ENCODE measurements at regions not wholly inside any gene's neighbourhood (a gene's known extent, or its start where the extent isn't known, plus 50 kb on each side); places are given as distances from the start of the nearest gene placed in this dataset.
"Not testable (repeated sequence)": the region's sequence is repeated elsewhere in the genome, so short reads cannot be mapped to it uniquely, and the experiment has no call there.

DNA sequence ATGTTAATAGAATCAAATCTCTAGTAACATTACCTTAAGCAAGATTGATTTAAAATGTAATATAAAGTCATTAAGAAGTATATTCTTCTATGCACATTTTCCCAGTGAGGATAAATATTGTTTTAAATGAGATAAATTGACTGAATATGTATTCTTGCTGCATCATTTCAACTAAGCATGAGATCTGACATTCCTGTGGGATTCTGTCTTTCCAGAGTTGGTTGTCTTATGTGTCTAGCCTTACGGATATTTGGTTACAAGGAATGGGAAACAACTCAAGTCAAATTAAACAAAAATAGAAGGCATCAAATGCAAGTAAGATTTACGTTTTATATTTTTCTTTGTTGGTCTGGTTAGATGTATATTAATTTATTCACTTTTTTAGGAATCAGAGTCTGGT, 287.5 kb downstream of the PTGER3 start:
- DNase-seq = no peak

GRCh38 chr1:70762386-70762785, 285.2 kb downstream of the PTGER3 start:
- DNase-seq = no peak

GRCh38 chr1:70764747-70765146, 282.9 kb downstream of the PTGER3 start:
- DNase-seq = no peak

- DNase-seq = no peak
Observed at GRCh38 chr1:70767377-70767776, 280.2 kb downstream of the PTGER3 start.

GRCh38 chr1:70768216-70768615, 279.4 kb downstream of the PTGER3 start:
- no peak for DNase-seq

DNA sequence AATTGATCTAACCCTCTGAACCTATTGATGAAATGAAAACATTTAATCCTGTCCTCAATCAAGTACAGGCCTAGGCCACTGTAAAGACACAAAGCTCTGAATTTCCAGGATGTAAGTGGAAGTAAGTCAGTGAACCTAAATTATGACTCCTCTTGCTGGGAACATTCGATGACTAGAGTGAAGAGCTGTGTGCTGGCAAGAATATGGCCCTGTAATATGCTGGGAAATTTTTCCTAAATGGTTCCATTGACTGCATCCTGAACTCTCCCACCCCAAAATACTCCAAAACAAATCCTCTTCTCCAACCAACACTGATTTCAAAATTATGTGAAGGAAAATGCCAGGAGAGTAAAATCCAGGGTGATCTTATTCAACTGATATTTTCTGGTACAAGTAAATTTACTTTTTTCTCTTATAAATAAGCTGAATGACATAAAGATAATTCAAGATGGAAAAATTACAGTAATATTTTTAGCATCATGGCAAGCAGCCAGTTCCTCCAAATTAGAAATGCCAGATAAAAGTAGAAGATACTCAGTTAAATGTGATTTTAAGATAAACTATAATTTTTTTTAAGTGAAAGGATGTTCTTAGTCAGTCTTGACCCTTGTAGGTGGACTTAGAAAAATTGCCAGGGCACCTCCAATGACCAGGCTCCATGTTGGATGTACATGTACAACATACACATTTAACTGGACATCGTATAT, 269.4 kb downstream of the PTGER3 start:
- DNase-seq = no peak

- no peak for DNase-seq
Observed at GRCh38 chr1:70778934-70779333, 268.7 kb downstream of the PTGER3 start.

DNA sequence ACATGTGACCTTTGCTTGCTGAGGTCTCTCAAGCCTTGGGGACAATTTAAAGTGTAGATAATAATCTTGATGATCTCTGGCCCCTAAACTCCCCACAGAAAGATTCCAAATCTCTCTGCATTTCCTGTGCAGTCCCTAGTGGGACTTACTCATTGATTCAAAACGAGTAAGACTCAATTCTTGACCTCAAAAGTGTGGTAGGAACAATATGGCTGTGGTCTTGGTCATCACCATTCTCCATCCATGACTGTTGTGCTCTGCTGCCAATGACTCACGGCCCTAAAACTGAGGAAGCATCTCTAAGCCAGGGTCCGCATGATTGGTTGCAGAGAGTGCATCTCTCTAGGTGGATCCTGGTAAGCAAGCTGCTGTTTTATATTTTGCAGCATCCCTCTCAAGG, 268.0 kb downstream of the PTGER3 start:
- DNase-seq = no peak

GRCh38 chr1:70785287-70785686, 262.3 kb downstream of the PTGER3 start:
- DNase-seq = no peak

- DNase-seq = no peak
Observed at GRCh38 chr1:70790232-70790923, 257.2 kb downstream of the PTGER3 start.

DNA sequence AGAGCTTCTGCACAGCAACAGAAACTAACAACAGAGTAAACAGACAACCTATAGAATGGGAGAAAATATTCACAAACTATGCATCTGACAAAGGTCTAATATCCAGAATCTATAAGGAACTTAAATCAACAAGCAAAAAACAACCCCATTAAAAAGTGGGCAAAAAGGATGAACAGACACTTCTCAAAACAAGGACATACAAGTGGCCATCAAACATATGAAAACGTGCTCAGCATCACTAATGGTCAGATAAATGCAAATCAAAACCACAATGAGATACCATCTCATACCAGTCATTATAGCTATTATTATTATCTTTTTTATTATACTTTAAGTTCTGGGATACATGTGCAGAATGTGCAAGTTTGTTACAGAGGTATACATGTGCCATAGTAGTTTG, 252.6 kb downstream of the PTGER3 start:
- DNase-seq = not testable (repeated sequence)

DNA sequence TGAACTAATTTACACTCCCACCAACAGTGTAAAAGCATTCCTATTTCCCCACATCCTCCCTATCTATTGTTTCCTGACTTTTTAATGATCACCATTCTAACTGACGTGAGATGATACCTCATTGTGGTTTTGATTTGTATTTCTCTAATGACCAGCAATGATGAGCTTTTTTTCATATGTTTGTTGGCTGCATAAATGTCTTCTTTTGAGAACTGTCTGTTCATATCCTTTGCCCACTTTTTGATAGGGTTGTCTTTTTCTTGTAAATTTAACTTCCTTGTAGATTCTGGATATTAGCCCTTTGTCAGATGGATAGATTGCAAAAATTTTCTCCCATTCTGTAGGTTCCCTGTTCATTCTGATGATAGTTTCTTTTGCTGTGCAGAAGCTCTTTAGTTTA, 251.3 kb downstream of the PTGER3 start:
- DNase-seq = not testable (repeated sequence)

DNA sequence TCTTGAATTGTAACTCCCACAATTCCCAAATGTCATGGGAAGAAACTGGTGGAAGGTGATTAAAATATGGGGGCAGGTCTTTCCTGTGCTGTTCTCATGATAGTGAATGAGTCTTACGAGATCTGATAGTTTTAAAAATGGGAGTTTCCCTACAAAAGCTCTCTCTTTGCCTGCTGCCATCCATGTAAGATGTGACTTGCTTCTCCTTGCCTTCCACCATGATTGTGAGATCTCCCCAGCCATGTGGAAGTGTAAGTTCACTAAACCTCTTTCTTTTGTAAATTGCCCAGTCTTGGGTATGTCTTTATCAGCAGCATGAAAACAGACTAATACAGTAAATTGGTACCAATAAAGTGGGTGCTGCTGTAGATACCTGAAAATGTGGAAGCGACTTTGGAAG, 245.0 kb downstream of the PTGER3 start:
- not testable (repeated sequence) for DNase-seq

- no peak for DNase-seq
Observed at GRCh38 chr1:70805641-70806040, 242.0 kb downstream of the PTGER3 start.

GRCh38 chr1:70807088-70807664, 240.4 kb downstream of the PTGER3 start:
- DNase-seq = no peak

- DNase-seq = no peak
Observed at GRCh38 chr1:70809069-70809468, 238.5 kb downstream of the PTGER3 start.

- no peak for DNase-seq
Observed at GRCh38 chr1:70811815-70812214, 235.8 kb downstream of the PTGER3 start.

DNA sequence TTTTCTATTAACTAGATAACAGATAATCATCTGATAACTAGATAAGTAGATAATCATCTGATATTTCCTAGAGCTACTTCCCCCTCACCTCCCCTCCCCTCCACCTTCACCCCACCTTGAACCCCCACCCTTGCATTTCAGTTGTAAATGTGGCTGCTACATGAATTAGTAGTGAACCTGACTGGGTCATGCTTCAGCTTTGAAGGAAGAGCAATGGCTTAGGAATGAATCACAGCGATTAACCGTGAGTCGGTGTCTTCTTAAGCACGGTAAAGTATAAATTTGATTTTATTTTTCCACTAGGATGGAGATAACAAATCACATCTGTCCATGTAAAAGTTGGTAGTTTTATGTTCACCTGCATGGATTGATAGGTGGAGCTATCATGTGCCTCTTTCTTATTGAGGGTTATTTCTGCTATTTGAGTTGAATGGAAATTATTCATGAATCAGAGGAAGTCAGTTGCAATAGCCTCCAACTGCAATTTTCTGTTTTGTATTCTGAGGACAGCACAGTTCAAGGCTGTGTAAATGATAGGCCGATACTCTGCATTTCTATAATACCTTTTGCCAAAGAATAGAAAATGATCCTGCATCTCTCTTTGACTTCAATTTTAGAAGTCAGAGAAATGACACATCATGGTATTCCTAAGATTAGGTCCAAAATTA, 235.0 kb downstream of the PTGER3 start:
- no peak for DNase-seq

DNA sequence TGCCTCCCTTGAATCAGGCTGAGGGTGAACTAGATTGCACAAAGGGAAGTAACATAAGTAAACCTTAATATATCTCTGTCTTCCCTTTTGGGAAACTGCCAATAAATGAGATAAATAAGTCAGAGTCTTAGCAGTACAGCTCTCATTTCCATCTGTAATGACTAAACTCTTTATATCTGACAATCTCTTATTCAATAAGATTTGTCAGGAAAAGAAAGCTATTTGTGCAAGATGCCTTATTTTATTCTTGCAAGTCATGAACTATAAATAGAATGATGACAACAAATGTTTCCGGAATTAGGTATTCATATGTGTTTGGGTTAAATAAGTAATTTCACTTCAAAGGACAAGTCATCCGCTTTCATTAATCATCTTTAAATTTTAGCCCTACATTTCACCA, 229.2 kb downstream of the PTGER3 start:
- DNase-seq = no peak

DNA sequence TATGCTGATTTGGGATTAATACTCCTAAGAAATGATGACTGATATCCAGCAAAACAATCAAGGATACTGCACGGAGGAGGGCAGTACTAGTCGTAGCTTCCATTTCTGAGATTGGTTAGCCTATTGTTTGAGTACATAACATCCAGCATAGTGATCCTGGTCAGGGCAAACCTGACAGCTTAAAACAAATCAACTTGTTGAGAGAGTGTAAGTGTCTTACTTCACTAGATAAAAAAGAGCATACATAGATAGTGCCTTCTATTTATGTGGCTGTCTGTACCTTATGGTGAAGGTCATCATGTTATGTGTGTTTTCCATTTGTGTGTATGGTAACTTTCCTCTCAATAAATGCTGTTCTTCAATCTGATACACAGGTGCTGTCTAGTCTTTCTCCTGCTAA, 228.4 kb downstream of the PTGER3 start:
- no peak for DNase-seq

- no peak for DNase-seq
Observed at GRCh38 chr1:70819785-70820184, 227.8 kb downstream of the PTGER3 start.

GRCh38 chr1:70820396-70820795, 227.2 kb downstream of the PTGER3 start:
- no peak for DNase-seq

- DNase-seq = no peak
Observed at GRCh38 chr1:70820995-70821394, 226.6 kb downstream of the PTGER3 start.

- no peak for DNase-seq
Observed at GRCh38 chr1:70826428-70826827, 221.2 kb downstream of the PTGER3 start.
